ENCODE measurements at regions not wholly inside any gene's neighbourhood (a gene's known extent, or its start where the extent isn't known, plus 50 kb on each side); places are given as distances from the start of the nearest gene placed in this dataset.

GRCh38 chr10:108014145-108014901 is 849.8 kb upstream of the SORCS1 start:
- TF ChIP-seq CTCF (IDR thresholded peaks at IDR 0.05; ENCODE audit: control extremely low read depth in 1 of 3, insufficient read depth in 1 of 3, low read depth in 1 of 3, low read length in 3 of 3) (no peak), TAF1 (IDR thresholded peaks at IDR 0.05; ENCODE audit: low read depth, low read length) (no peak), POLR2AphosphoS5 (IDR thresholded peaks at IDR 0.05; ENCODE audit: low read depth, low read length) (no peak), RAD21 (IDR thresholded peaks at IDR 0.05 in 1 of 2, conservative IDR thresholded peaks at IDR 0.05 in 1 of 2; ENCODE audit: low read depth in 2 of 2, low read length in 2 of 2) (no peak), ASH2L (IDR thresholded peaks at IDR 0.05; ENCODE audit: low read length) (no peak)
